MM.1S (cell line): ENCODE measurements at regions not wholly inside any gene's neighbourhood (a gene's known extent, or its start where the extent isn't known, plus 50 kb on each side); places are given as distances from the start of the nearest gene placed in this dataset.
"Not testable (repeated sequence)": the region's sequence is repeated elsewhere in the genome, so short reads cannot be mapped to it uniquely, and the experiment has no call there.

Experiments used
- DNase-seq: peaks from one replicate; pipeline ENCODE4 v3.0.0-alpha.2; 2015
- H2AFZ ChIP-seq: fragments of 300-600 bp; sonication (generic); 2 replicates; pipeline ENCODE4 v1.6.0; 2016; ENCODE audit warnings: antibody characterized with exemption, low read length
- H3F3A ChIP-seq: fragments of 300-600 bp; sonication (generic); 2 replicates; pipeline ENCODE4 v1.6.1; 2016; ENCODE audit warnings: mild to moderate bottlenecking, antibody characterized with exemption, low read length, moderate library complexity, mixed read lengths; ENCODE audit not compliant: insufficient read depth
- H3K27ac ChIP-seq: fragments of 300-600 bp; sonication (generic); 2 replicates; pipeline ENCODE4 v1.5.1; 2016; ENCODE audit warnings: mild to moderate bottlenecking, low read length
- H3K27me3 ChIP-seq: fragments of 300-600 bp; sonication (generic); replicated peaks from 2 replicates; pipeline ENCODE4 v1.6.0; 2016; ENCODE audit warnings: low read length; ENCODE audit not compliant: insufficient read depth
- H3K36me3 ChIP-seq: fragments of 300-600 bp; sonication (generic); replicated peaks from 2 replicates; pipeline ENCODE4 v1.6.1; 2016; ENCODE audit warnings: mild to moderate bottlenecking, low read length, mixed read lengths; ENCODE audit not compliant: insufficient read depth
- H3K4me1 ChIP-seq: fragments of 300-600 bp; sonication (generic); 2 replicates; pipeline ENCODE4 v1.6.1; 2016; ENCODE audit warnings: low read length, mixed read lengths
- H3K4me2 ChIP-seq: fragments of 300-600 bp; sonication (generic); 2 replicates; pipeline ENCODE4 v1.6.0; 2016; ENCODE audit warnings: low read depth, low read length
- H3K4me3 ChIP-seq: fragments of 300-600 bp; sonication (generic); 2 replicates; pipeline ENCODE4 v1.5.1; 2016; ENCODE audit warnings: low read length, mixed read lengths
- H3K79me2 ChIP-seq: fragments of 300-600 bp; sonication (generic); 2 replicates; pipeline ENCODE4 v1.6.1; 2016; ENCODE audit warnings: mixed run types, low read length, mixed read lengths
- H3K9ac ChIP-seq: fragments of 300-600 bp; sonication (generic); 2 replicates; pipeline ENCODE4 v1.6.1; 2016; ENCODE audit warnings: low read length, mixed read lengths
- H3K9me2 ChIP-seq: fragments of 300-600 bp; sonication (generic); replicated peaks from 2 replicates; pipeline ENCODE4 v1.6.1; 2016; ENCODE audit warnings: mild to moderate bottlenecking, low read length, mixed read lengths; ENCODE audit not compliant: insufficient read depth
- H3K9me3 ChIP-seq: fragments of 300-600 bp; sonication (generic); replicated peaks from 2 replicates; pipeline ENCODE4 v1.6.1; 2016; ENCODE audit warnings: mild to moderate bottlenecking, low read length, mixed read lengths; ENCODE audit not compliant: insufficient read depth
- H4K20me1 ChIP-seq: fragments of 300-600 bp; sonication (generic); 2 replicates; pipeline ENCODE4 v1.6.1; 2016; ENCODE audit warnings: mild to moderate bottlenecking, low read length, moderate library complexity, mixed read lengths; ENCODE audit not compliant: insufficient read depth
- EZH2 ChIP-seq: fragments of 300-600 bp; sonication (generic); optimal IDR thresholded peaks from 2 replicates; pipeline ENCODE3; 2017; ENCODE audit warnings: low read depth, mild to moderate bottlenecking, antibody characterized with exemption, low read length, mixed read lengths
- EZH2phosphoT487 ChIP-seq: fragments of 300-600 bp; sonication (generic); IDR thresholded peaks from 2 replicates; pipeline ENCODE4 v1.6.1; 2018; ENCODE audit warnings: antibody characterized with exemption, low read length
- TF ChIP-seq, protein P1 (sequence below): fragments of 300-600 bp; sonication (generic); IDR thresholded peaks from 2 replicates; pipeline ENCODE4 v1.5.1; 2016; ENCODE audit warnings: antibody characterized with exemption, low read length, mixed read lengths

DNA sequence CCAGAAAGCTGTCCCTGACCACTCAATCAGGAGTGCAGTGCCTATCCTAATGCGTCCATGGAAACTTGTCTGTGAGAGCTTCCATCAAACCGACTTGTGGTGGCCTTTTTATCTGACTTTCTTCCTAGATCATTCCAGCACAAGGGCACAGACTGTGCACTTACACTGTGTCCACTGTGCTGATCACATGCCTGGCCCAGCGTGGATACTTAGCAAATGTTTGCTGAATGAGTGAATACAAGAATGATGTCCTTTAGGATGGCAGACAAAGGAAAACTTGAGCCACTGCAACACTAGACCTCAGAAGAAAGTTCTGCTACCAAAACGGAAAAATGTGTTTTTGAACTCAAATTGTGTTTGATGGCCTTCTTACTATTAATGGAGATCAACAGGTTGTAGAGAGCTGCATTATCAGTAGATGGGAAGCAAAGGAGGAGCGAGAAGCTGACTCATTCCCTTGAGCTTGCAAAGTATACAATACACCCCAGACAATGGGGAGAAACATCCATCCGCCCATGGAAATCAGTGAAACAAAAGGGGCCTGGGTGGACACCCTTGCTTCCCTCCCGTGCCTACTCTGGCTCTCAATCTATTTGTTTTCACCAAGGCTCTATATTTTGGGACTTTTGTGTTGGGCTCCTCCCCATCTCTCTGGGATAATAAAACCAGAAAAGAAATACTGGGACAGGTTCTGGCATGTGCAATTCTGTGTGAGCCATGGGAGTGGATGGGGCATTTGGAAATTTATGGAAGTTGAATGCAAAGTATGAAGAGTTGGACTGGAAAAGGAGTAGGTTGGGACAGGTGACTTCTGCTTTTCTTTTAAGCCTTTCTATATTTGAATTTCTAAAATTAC, 76.2 kb upstream of the ZFAND5 start:
- Histone ChIP-seq H3K9me3 (no peaks in the 10 kb centered on the region), H3K36me3 (no peaks in the 10 kb centered on the region), H3K9me2 (no peaks in the 10 kb centered on the region), H3F3A (no peaks in the 10 kb centered on the region), H3K79me2 (no peaks in the 10 kb centered on the region), H3K27ac (no peak overlapping the region), H4K20me1 (no peaks in the 10 kb centered on the region), H3K4me1 (no peaks in the 10 kb centered on the region), H3K4me2 (no peak overlapping the region), H3K4me3 (no peak overlapping the region), H3K27me3 (no peaks in the 10 kb centered on the region), H3K9ac (no peak overlapping the region), H2AFZ (no peak overlapping the region)
- TF ChIP-seq, protein P1, sequence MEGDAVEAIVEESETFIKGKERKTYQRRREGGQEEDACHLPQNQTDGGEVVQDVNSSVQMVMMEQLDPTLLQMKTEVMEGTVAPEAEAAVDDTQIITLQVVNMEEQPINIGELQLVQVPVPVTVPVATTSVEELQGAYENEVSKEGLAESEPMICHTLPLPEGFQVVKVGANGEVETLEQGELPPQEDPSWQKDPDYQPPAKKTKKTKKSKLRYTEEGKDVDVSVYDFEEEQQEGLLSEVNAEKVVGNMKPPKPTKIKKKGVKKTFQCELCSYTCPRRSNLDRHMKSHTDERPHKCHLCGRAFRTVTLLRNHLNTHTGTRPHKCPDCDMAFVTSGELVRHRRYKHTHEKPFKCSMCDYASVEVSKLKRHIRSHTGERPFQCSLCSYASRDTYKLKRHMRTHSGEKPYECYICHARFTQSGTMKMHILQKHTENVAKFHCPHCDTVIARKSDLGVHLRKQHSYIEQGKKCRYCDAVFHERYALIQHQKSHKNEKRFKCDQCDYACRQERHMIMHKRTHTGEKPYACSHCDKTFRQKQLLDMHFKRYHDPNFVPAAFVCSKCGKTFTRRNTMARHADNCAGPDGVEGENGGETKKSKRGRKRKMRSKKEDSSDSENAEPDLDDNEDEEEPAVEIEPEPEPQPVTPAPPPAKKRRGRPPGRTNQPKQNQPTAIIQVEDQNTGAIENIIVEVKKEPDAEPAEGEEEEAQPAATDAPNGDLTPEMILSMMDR = no peak
- TF ChIP-seq EZH2 = no peak
- no peak for DNase-seq

GRCh38 chr9:72440378-72440777, 75.4 kb upstream of the ZFAND5 start:
- Histone ChIP-seq H3K4me2 (no peak overlapping the region), H3K79me2 (no peaks in the 10 kb centered on the region), H3K4me1 (no peaks in the 10 kb centered on the region), H3K4me3 (no peak overlapping the region), H3K27me3 (no peaks in the 10 kb centered on the region), H3K36me3 (no peaks in the 10 kb centered on the region), H3K9ac (no peak overlapping the region), H4K20me1 (no peaks in the 10 kb centered on the region), H2AFZ (no peak overlapping the region), H3K9me3 (no peaks in the 10 kb centered on the region), H3F3A (no peaks in the 10 kb centered on the region), H3K9me2 (no peaks in the 10 kb centered on the region), H3K27ac (no peak overlapping the region)
- TF ChIP-seq EZH2phosphoT487 = no peak
- no peak for TF ChIP-seq EZH2
- TF ChIP-seq, protein P1 = no peak
- no peak for DNase-seq

DNA sequence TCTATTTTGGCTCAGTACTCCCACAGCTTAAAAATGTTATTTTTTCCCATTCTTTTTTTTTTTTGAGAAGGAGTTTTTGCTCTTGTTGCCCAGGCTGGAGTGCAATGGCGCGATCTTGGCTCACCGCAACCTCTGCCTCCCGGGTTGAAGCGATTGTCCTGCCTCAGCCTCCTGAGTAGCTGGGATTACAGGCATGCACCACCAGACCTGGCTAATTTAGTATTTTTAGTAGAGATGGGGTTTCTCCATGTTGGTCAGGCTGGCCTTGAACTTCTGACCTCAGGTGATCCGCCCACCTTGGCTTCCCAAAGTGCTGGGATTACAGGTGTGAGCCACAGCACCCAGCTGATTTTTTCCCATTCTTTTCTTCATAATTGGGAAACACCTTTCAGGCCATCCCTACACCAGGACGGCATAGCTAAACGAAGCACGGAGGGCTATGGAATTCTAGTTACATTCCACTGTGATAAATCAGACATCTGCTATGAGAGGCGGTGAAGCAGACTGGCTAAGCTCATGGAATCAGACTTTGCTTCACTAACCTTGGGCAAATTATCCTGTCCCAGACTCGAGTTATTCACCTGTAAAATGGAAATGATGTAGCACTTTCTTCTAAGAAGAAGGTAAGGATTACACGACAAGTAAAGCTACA, 68.7 kb upstream of the ZFAND5 start:
- DNase-seq, H2AFZ ChIP-seq, H3K4me3 ChIP-seq: not testable (repeated sequence)

GRCh38 chr9:72431036-72431435, 66.0 kb upstream of the ZFAND5 start:
- Histone ChIP-seq H3K9ac (no peak overlapping the region), H4K20me1 (no peaks in the 10 kb centered on the region), H3K4me2 (no peak overlapping the region), H3K9me3 (no peaks in the 10 kb centered on the region), H3K27me3 (no peaks in the 10 kb centered on the region), H3K4me1 (no peaks in the 10 kb centered on the region), H3K79me2 (no peaks in the 10 kb centered on the region), H3K27ac (no peak overlapping the region), H3K9me2 (no peaks in the 10 kb centered on the region), H2AFZ (0 out of 2 replicates have a peak overlapping the region, but pooled peaks have one; percentile 19), H3K4me3 (no peak overlapping the region), H3K36me3 (no peaks in the 10 kb centered on the region), H3F3A (no peaks in the 10 kb centered on the region)
- TF ChIP-seq EZH2phosphoT487 (no peak), EZH2 (no peak)
- TF ChIP-seq, protein P1 = no peak
- no peak for DNase-seq

More for the DNA sequence above, 68.7 kb upstream of the ZFAND5 start:
- not testable (repeated sequence) for H3K27me3 ChIP-seq, H3K9ac ChIP-seq, H3K79me2 ChIP-seq, H3K27ac ChIP-seq, H3F3A ChIP-seq, H3K9me3 ChIP-seq, H3K36me3 ChIP-seq, H3K4me1 ChIP-seq, H3K4me2 ChIP-seq, H3K9me2 ChIP-seq, H4K20me1 ChIP-seq
